NCI-H748 (cell line): ENCODE measurements at regions not wholly inside any gene's neighbourhood (a gene's known extent, or its start where the extent isn't known, plus 50 kb on each side); places are given as distances from the start of the nearest gene placed in this dataset.

ENCODE experiments used
- DNase-seq: peaks from one replicate; lab custom pipeline; 2025; ENCODE audit not compliant: unreplicated experiment; lab: John Stamatoyannopoulos, UW

DNA sequence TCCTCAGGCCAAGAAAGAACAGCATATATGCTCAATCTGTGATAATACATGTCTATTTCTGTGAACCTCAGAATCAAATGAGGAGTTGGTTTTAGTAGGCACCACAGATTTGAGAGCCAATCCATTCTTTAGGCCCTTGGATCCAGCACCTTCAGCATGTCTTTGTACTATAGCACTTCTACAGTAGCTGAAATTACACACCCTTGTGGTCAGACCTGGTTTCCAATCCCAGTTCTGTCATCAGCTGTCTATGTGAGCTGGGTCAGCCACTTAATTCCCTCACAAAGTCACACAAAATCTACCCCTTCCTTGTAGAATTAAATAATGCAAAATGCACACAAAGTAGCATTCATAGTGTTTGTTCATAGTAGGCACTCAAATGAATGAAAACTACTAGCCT lies 381.3 kb upstream of the LARGE1 start:
- no peak for DNase-seq

DNA sequence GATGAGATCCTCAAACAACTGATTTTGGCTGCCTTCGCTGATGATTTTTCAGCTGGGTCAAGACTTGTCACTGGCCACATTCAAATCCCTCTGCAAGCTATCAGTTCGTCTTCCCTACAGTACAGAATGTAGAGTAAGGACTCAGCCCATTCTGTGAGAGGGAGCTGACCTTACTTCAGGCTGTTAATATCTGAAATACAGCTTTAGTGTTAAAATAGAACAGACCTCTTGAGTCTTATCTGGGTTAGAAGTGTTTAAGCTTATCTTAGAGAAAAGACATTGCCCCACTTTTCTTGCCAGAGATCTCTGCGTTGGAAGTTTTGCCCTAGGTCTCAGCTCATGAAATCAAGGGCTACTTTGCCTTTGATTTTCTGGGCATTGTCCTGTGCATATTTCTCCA lies 383.4 kb upstream of the LARGE1 start:
- DNase-seq: no peak

DNA sequence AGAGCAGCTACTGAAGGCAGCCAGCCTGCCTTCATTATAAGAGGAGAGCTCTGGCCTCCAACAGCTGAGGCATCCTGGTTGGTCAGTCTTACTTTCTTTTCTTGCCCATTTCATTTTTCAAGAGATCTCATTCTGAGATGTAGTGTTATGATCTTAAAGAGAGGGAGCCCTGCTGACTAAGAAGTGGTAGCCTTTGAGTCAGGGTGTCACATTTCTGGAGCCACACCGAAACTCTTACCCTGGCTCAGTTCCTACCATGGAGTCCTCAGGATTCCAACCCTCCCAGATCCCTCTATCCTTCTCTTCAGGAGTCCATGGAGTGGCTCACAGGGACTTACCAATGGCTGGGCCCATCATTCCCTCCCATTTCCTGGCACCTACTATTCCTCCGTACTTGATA lies 386.1 kb upstream of the LARGE1 start:
- no peak for DNase-seq

DNA sequence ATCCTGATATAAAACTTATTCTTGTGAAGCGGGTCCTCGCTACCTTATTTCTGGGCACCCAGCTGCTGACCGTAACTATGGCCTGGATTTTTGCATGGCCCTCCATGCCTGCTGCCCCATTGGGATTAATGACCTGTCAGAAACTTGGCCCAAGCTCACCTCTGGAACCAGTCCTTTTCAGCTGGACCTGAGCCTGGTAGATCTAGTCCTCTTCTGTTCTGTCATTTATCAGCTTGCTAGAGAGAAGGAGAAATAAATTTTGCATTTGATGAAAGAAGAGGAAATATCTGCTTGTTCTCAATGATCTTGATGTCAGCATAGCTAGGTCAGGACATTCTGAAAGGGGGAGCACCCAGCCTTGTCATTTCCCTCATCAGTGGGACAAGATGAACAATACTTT lies 387.8 kb upstream of the LARGE1 start:
- DNase-seq: no peak

DNA sequence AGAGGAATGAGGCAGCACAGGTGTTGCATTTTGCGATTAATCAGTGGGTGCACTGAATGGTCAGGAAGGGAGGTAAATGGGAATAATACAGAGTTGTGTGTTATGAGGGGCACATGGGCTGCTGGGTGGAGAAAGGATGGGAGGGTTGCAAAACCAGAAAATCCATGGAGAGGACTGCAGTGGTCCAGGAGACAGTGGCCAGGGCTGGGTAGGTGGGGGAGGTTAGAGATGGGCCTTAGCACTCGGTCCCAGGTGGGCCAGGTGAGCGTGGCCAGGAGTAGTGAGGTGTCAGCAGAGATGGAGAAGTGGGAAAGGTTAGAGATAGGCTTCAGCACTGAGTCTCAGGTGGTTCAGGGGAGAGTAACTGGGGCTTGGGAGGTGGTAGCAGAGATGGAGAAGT lies 399.1 kb upstream of the LARGE1 start:
- no peak for DNase-seq

DNA sequence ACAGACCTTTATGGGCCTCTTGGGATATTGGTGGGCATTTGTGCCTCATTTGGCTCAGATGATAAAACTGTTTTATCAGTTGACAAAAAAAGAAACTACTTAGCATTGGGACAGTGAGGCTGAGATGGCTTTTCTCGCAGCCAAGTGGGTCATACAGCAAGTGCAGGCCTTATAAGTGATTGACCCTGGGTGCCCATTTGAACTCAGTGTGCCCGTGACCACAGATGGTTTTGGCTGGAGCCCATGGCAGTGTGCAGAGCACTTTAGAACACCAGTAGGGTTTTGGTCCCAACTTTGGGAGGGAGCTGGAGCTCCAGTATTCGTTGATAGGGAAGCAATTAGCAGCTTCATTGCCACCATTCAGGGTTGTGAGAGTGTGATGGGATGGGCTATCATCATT lies 404.5 kb upstream of the LARGE1 start:
- DNase-seq: no peak

DNA sequence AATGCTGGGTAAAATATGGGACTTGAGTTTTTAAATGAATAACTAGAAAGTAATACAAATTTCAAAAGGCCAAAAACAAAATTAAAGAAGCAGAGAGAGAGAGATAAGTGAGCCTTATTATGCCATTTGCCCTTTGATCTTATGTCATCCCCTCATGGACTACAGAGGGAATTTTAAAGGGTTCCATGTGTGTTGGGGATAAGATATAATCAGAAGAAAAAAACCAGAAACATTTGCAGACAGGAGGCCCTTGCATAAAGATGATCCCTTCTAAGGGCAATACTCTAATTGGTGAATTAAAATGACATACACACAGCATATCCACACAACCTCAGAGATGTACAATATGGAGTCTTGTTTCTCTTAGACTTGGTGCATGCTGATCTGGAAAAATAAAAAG lies 406.6 kb upstream of the LARGE1 start:
- DNase-seq: no peak

DNA sequence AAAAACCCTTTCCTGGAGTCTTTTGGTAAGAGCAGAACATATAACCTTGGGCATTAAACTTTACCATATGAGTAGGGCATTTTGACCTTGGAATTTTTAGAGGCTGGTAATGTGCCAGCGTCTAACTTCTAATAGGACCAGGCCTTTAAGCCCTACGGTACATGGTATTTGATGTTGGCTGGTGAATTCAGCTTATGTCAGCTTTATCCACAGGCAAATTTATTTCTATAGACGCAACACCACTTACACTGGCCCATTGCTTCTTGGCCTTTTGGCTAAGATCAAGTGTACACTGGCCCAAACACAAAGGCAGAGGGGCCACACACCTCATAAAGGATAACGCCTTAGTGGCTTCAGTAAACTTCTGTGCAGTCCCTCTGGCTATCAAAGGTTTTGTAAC lies 410.2 kb upstream of the LARGE1 start:
- no peak for DNase-seq

DNA sequence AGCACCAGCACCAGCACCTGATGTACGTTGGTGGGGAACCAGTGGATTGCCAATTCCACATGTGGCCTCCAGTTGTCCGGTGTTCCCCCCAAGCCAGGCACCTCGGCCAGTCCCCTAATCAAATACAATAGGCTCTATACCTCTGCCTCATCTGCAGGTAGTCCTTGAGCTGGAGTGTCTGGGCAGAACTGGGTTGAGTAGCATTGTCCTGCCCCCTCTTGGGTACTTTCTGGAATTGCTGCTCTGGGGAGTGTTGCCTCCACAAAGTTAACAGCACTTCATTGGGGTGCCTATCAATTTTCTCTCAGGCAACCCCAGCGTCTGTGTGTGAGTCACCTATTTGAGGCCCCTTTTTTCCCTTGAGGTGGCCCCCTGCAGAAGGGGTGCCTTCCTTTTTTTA lies 413.0 kb upstream of the LARGE1 start:
- DNase-seq: no peak

DNA sequence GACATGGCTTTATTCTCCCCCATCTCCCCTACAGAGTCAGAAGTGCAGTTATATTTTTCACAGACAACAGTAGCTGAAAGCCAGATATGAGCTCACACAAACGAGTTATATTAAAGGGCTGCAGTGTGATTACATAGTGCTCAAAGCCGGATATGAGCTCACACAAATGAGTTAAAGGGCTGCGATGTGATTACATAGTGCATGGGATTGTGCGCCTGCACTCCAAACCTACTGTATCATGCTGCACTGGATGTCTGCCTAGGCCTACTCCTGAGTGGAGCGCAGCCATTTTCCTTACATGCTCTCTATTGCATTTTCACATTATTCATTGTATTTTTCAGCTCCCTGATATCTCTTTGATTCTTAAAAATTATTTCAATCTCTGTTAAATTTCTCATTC lies 414.6 kb upstream of the LARGE1 start:
- DNase-seq: no peak

DNA sequence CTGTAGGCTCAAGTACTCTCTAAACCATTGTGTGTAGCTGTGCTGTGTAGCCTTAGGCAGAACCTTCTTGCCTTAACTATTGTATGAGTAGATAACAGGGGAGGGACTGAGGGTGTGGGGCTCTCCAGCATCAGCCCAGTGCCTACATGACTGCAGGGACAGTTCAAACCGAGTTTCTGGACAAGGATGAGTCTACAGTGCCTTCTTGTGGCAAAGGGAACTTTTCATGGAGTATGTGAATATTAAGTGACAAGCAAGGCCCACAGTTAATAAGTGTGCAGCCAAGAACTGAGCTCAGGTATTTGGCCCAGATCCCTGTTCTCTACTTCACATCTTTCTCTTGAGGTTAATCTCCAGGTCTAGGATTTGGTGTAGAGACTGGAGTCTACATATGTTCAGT lies 424.4 kb upstream of the LARGE1 start:
- no peak for DNase-seq

DNA sequence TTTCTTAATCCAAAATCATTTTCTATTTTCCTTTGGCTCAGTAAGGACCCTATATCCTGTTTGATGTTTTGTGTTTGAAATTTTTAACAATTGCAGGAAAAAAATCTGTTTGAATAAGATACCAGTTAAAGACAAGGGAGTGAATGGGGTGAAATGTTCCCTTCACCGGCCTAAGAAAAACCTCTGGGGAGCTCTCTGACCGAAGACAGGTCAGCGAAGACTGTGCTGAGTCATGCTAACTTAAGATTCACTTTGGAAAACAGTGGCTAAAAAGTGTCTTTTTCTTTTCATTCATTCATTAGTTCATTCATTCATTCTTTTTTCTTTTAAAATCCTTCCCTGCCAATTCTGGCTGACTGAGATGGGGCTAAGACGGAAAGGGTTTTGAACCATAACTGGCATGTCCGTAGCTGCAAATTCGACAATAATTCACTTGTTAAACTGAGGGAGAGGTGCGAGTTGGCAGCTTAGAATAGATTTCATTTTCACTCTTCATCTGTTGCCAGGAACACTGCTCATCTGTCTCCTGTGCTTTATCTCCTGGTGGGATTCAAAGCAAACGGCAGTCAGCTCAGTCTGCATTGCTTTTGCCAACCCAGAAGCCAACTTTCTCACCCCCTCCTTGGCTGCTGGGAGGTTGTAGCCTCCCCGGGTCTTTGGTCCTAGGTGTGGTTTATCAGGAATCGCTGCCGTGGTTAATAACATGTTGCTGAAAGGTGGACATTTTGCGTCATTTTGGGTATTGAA lies 434.0 kb upstream of the LARGE1 start:
- DNase-seq: no peak

DNA sequence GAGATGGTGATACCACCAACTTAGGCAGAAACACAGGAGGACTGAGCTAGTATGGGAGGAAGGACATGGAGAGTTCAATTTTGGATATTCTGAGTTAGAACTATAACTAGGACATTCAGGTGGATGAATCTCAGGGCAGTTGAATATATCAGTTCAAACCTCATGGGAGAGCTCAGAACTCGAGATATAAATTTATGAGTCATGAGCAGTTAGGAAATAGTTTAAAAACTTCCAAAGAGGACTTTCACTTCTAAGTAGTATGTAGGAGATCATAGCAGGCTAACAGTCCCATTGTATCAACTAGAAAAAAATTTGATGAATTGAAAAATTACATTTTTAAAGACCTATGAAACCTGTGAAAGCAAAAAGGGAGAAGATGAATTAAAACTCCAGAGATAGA lies 436.2 kb upstream of the LARGE1 start:
- no peak for DNase-seq

DNA sequence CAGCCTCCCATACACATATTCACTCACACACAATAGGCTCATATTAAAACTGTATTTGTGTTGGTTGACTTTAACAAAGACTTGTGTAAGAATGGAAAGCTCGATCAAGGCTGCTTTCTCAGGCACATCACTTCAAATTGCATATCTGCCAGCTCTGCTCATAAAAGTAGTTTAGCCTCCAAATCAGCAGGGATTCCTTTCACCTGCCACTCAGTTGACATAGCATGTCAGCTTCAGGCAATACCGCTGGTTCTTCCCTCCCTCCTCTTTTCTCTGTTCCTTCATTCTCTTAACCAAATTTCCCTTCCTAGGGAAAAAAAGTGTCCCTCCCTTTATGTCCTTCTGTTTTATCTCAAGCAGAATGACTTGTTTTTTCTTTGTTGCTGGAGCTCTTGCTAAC lies 450.4 kb upstream of the LARGE1 start:
- DNase-seq: no peak

DNA sequence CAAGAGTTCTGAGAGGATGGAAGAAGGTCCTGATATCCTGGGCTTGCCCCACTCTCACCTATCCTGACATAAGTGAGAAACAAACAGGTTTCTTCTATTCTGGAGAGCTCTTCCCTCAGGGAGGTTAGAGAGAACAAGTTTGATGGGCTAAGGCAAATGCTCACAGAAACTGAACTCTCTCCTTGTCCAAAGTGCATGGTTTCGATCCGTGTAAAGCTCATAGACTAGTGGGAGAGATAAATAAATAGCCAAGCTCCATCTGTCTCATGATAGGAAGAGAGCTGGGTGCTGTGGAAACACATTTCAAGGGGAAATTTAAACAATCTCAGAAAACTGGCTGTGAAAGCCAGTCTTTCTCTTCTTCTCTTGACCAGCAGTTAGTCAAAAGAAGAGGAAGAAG lies 459.5 kb upstream of the LARGE1 start:
- no peak for DNase-seq

DNA sequence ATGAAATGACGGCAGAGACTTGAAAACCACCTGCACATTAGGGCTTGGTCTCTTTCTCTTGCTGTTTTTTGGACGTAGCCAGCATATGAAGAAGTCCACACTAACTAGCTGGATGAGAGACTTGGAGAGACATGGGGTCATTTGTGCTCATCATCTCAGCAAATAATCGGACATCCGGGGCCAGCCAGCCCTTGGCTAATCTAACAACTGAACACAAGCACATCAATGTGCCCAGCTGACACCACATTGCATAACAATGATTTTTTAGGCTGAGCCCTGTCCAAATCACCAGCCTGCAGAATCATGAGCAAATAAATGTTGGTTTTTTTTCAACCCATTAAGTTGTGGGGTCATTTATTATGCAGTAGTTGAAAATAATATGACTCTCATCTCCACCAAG lies 460.3 kb upstream of the LARGE1 start:
- DNase-seq: no peak

DNA sequence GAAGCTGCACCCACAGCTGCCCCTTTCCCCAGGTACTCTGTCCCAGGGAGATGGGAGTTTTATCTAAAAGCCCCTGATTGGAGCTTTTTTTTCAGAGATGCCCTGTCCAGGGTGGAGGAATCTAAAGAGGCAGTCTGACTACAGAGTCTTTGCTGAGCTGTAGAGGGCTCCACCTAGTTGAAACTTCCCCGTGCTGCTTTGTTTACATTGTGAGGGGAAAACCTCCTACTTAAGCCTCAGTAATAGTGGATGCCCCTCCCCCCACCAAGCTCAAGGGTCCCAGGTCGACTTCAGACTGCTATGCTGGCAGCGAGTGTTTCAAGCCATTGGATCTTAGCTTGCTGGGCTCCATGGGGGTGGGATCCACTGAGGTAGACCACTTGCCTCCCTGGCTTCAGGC lies 470.1 kb upstream of the LARGE1 start:
- no peak for DNase-seq

DNA sequence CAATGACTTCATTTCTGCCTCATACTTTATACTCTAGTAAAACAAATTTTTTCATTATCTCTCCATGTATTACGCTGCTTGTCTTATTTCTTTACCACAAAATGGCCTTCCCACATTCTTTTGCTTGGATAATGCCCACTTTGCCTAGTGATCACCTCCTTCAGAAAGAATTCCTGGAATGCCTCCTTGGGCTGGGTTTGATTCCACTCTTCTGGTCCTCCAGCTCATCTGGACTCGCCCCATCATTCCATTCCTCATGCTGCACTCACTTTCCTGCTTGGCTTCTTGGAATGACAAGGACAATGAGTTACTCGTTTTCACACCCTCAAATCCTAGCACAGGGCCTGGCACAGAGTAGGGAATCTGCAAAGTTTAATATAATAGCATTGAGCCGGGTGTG lies 475.1 kb upstream of the LARGE1 start:
- DNase-seq: no peak

DNA sequence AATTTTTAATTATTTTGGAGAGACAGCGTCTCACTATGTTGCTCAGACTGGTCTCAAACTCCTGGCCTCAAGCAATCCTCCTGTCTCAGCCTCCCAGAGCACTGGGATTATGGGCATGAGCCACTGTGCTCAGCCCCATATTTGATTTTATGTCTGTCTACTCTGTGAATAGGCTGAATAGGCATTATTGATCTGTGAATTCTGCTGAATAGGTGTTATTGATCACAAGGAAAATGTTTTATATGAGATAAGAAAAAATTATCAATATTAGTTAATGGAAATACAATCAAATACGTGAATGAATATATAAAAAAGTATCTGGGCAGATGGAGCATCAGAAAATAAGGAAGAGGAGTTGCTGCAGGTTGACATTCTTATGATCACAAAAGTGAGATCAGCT lies 483.4 kb upstream of the LARGE1 start:
- DNase-seq: no peak

DNA sequence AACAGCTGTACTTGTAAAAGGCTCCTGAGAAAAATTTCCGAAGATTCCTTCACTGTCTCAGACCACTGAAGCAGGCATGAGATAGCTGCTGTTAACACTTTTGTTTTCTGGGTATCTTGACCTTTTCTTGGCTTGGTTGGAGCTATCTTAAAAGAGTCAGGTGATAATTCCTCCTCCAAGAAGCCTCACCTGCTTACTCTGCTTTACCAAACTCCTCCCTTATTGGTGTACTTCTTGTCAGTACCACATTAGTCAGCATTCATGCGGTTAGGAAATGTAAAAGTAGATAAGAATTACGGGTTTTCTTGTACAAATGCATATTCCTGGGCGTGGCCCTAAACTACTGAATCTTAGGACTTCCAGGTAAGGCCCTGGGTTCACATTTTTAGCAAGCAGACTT lies 489.8 kb upstream of the LARGE1 start:
- DNase-seq: no peak

DNA sequence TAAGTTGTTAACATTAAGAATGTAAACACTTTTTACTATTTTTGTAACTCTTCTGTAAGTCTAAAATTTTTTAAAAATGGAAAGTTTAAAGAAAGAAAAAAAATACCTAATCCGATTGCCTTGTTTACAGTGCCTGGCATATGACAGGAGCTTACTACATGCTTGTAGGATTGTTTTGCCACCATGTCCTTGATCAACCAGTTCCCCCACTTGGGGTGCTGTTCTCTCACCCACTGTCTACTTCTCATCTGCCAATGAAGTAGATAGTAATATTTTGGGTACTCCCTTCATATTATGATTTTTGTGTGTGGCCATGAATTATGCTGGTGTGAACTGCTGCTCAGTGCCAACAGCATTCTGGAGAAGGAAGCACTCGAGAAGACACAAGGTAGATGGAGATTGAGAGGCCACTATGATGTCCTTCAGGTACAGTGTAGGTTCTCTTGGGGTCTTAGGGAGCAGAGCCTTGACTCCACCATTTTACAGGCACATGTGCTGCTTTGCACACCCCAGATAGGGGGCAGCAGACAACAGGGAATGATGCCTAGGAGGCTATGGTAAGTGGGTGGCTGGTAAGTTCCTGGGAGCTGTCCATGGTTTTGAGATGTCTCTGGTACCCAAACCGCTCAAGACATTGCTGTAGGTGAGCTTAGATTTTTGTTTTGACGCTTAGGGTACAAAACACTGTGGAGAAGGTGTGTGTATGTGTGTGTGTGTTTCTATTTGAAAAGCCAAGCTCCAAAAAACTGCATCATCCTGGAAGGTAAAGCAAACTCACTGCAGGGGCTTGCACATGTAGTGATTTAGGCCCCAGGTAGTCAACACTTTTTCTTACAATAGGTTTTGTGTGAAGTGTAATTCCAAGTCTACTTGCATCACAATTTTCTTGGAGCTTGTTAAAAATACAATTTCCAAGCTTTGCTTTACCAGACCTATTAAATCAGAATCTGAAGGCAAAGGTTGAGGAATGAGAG lies 494.5 kb upstream of the LARGE1 start:
- peak; percentile 37 for DNase-seq
